GM12865 (cell line): ENCODE measurements at regions not wholly inside any gene's neighbourhood (a gene's known extent, or its start where the extent isn't known, plus 50 kb on each side); places are given as distances from the start of the nearest gene placed in this dataset.
"Not testable (repeated sequence)": the region's sequence is repeated elsewhere in the genome, so short reads cannot be mapped to it uniquely, and the experiment has no call there.

Experiments used
- DNase-seq: peaks from one replicate; pipeline ENCODE4 v3.0.0; 2010; ENCODE audit warnings: low read depth
- H3K4me3 ChIP-seq: 2 replicates; pipeline ENCODE4 v1.5.1; 2011; ENCODE audit warnings: mild to moderate bottlenecking, low read depth, low read length, control low read depth
- TF ChIP-seq, protein P1 (sequence below): IDR thresholded peaks from 2 replicates; pipeline ENCODE4 v1.5.1; 2011; ENCODE audit warnings: low read length, control low read depth, low read depth, inconsistent platforms; ENCODE audit not compliant: insufficient read depth; ENCODE audit errors: missing control alignments

- TF ChIP-seq, protein P1, sequence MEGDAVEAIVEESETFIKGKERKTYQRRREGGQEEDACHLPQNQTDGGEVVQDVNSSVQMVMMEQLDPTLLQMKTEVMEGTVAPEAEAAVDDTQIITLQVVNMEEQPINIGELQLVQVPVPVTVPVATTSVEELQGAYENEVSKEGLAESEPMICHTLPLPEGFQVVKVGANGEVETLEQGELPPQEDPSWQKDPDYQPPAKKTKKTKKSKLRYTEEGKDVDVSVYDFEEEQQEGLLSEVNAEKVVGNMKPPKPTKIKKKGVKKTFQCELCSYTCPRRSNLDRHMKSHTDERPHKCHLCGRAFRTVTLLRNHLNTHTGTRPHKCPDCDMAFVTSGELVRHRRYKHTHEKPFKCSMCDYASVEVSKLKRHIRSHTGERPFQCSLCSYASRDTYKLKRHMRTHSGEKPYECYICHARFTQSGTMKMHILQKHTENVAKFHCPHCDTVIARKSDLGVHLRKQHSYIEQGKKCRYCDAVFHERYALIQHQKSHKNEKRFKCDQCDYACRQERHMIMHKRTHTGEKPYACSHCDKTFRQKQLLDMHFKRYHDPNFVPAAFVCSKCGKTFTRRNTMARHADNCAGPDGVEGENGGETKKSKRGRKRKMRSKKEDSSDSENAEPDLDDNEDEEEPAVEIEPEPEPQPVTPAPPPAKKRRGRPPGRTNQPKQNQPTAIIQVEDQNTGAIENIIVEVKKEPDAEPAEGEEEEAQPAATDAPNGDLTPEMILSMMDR = no peak
- no peak for DNase-seq
- no peak overlapping the region for H3K4me3 ChIP-seq
These were observed 198.4 kb upstream of the GRM3 start for GRCh38 chr7:86445285-86445684.

GRCh38 chr7:86444245-86444644 lies 199.5 kb upstream of the GRM3 start:
- DNase-seq = no peak
- H3K4me3 ChIP-seq = no peak overlapping the region
- TF ChIP-seq, protein P1 = no peak

- not testable (repeated sequence) for H3K4me3 ChIP-seq, DNase-seq
These were observed 203.3 kb upstream of the GRM3 start for GRCh38 chr7:86440420-86440819.

- no peak for DNase-seq
- no peak overlapping the region for H3K4me3 ChIP-seq
- TF ChIP-seq, protein P1 = no peak
These were observed 205.7 kb upstream of the GRM3 start for GRCh38 chr7:86437951-86438450.

GRCh38 chr7:86431761-86432160 lies 211.9 kb upstream of the GRM3 start:
- DNase-seq = no peak
- H3K4me3 ChIP-seq = no peak overlapping the region
- TF ChIP-seq, protein P1 = no peak

DNA sequence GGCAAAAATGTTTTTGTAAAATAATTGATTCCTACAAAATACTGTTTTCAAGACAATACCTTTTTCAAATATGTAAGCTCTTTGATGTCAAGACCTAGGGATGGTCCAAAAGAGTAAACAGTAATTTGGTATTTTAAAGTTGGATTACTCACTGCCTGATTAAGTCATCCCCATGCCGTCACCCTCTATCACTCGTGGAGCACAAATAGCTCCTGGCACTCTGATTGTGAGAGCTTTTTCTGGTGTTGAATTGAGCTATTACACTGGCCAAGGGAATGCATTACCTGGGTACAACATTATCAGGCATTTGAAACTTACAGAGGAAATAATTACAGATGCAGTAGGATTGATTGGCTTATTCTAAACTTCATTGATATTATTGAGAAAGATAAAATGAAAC lies 231.9 kb upstream of the GRM3 start:
- TF ChIP-seq, protein P1 = no peak
- DNase-seq = no peak
- H3K4me3 ChIP-seq = no peak overlapping the region

DNA sequence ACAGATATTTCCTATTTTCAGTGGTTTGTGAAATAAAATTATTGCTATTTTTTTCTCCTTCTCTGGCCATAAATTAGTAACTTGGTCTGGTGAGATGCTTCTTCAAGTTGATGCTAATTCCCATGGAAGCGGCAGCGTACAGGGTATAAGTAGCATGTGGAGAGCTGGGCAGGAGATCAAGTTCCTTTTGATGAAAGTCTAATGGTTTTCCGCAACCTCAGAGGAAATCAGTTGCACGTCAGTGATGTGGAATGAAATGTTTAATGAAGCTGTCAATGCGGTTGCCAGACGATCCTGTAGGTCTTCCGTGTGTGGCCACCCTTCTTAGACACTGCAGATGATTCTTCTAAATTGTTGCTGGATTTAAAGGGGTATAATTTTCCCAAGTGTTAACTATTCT lies 236.4 kb upstream of the GRM3 start:
- TF ChIP-seq, protein P1 = no peak
- no peak overlapping the region for H3K4me3 ChIP-seq
- no peak for DNase-seq
